Heart left ventricle (tissue), 13 donors: ENCODE measurements at regions not wholly inside any gene's neighbourhood (a gene's known extent, or its start where the extent isn't known, plus 50 kb on each side); places are given as distances from the start of the nearest gene placed in this dataset.

ENCODE experiments used
- CTCF ChIP-seq, 12 donors: fragments of 200-600 bp; sonication (generic) in 4 of 12; IDR thresholded peaks; one replicate each; pipeline versions ENCODE4 v1.5.0 to v1.8.0; 2018 to 2022; ENCODE audit warnings: antibody characterized with exemption in 12 of 12, mild to moderate bottlenecking in 5 of 12
- POLR2A ChIP-seq, 2 donors: fragments of 450-650 bp; IDR thresholded peaks; one replicate each; pipeline ENCODE4 v1.6.1; 2017; ENCODE audit warnings: antibody characterized with exemption in 2 of 2, mild to moderate bottlenecking in 2 of 2, moderate library complexity in 2 of 2
- donor health status: ischemic (EF 13 %, LVEDD 7.1; RV severe dilation, severe dysfunction).
- donor health status: DM: no; HTN: yes; CAD: no.
- donor health status: DM: no; HTN: no; CAD: no.
- donor health status: ischemic (EF 25% LVEDD 6.9; RV normal size, moderate dysfunction).
- donor health status: ischemic (EF 25% LVEDD 5.7; RV mildly dilated, moderate dysfunction).
- donor health status: ischemic (EF 35%, LVEDD 5.7; RV mildly dilated, moderate dysfunction).
- donor health status: nonischemic (EF 11% LVEDD 7.7; RV severe dilation, severe dysfunction).
- donor health status: DM: yes; HTN: yes; CAD: no.
- donor health status: PGD.
- donor health status: ischemic (EF 29% LVEDD 5.4; RV normal size, mild dysfunction).
- donor health status: nonischemic (EF 23%, LVEDD 6.1; RV moderate dilation, normal function).

- TF ChIP-seq CTCF (IDR thresholded peaks at IDR 0.05) (no peak), POLR2A (IDR thresholded peaks at IDR 0.05) (no peak)
These were observed 156.9 kb upstream of the RHOBTB1 start for GRCh38 chr10:61100887-61101286.
